Ovary (tissue), 3 donors: ENCODE measurements at regions not wholly inside any gene's neighbourhood (a gene's known extent, or its start where the extent isn't known, plus 50 kb on each side); places are given as distances from the start of the nearest gene placed in this dataset.

Experiments
- POLR2A ChIP-seq: fragments of 450-650 bp; IDR thresholded peaks from one replicate; pipeline ENCODE4 v1.6.1; 2017; ENCODE audit warnings: antibody characterized with exemption, mild to moderate bottlenecking, moderate library complexity
- TF ChIP-seq, protein P1 (sequence below), 3 donors: fragments of 450-650 bp in 2 of 3; fragments of 200-600 bp in 1 of 3; IDR thresholded peaks; one replicate each; pipeline versions ENCODE4 v1.5.1 to v1.8.0; 2016 to 2022; ENCODE audit warnings: antibody characterized with exemption in 3 of 3, mild to moderate bottlenecking in 1 of 3
- donor health status: DM: no; HTN: no; CAD: no.

DNA sequence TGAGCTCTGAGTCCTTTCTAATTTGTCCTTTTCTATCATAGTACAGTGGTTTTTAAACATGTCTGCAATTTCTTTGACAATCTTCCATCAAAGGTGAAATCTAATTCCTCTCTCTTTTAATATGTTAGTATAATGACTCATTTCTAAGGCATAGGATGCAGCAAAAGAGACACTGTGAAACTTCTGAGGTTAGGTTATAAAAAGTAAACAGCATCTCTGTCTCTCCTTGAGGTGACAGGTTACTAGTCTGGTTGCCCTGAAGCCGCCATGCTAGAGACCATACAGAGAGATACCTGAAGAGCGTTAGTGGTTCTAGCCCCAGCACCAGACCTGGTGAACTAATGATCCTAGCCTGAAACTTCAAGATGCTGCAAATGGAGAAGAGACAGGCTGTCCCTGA, 114.3 kb downstream of the PPM1A start:
- TF ChIP-seq, protein P1, sequence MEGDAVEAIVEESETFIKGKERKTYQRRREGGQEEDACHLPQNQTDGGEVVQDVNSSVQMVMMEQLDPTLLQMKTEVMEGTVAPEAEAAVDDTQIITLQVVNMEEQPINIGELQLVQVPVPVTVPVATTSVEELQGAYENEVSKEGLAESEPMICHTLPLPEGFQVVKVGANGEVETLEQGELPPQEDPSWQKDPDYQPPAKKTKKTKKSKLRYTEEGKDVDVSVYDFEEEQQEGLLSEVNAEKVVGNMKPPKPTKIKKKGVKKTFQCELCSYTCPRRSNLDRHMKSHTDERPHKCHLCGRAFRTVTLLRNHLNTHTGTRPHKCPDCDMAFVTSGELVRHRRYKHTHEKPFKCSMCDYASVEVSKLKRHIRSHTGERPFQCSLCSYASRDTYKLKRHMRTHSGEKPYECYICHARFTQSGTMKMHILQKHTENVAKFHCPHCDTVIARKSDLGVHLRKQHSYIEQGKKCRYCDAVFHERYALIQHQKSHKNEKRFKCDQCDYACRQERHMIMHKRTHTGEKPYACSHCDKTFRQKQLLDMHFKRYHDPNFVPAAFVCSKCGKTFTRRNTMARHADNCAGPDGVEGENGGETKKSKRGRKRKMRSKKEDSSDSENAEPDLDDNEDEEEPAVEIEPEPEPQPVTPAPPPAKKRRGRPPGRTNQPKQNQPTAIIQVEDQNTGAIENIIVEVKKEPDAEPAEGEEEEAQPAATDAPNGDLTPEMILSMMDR (IDR thresholded peaks at IDR 0.05), result no peak
- TF ChIP-seq POLR2A, result no peak
